ENCODE measurements at regions not wholly inside any gene's neighbourhood (a gene's known extent, or its start where the extent isn't known, plus 50 kb on each side); places are given as distances from the start of the nearest gene placed in this dataset.

DNA sequence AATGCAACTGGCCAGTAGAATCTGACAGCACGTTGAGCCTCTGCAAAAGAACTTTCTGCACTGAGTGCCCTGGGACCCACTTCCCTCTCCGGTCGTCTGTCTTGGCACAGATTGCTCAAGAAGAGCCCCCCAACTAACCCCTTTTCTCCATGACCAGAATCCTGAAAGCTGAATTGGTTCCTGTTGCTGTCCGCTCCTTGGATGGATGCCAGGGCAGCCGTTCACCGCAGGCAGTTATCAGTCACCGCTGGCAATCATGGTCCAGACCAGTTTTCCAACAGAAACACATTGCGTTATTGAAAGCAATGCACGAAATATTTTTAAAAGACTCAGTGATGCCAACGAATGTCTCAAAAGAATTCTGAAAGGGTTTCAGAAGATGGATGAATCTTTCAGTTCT, 733.7 kb upstream of the FRG1 start:
- Histone ChIP-seq H4K20me1 (ENCODE audit: insufficient read depth) (no peaks in the 10 kb centered on the region), H3K9me2 (ENCODE audit: insufficient read depth) (no peaks in the 10 kb centered on the region), H3K4me2 (ENCODE audit: low read length) (no peak overlapping the region), H3K4me1 (ENCODE audit: control insufficient read depth in 1 of 2, insufficient read depth in 2 of 2, low read length in 2 of 2) (peaks cover 0 to 6% of the 10 kb centered on the region in 2 experiments; a peak in 2 of 4 replicates), H3K9ac (ENCODE audit: low read length) (no peak overlapping the region), H3K36me3 (ENCODE audit: control insufficient read depth in 1 of 2, insufficient read depth in 2 of 2, low read length in 2 of 2) (no peaks in the 10 kb centered on the region), H3K27ac (ENCODE audit: low read depth, low read length) (no peak overlapping the region), H3K79me2 (ENCODE audit: insufficient read depth, low read length) (no peaks in the 10 kb centered on the region), H3K27me3 (ENCODE audit: insufficient read depth, low read length) (no peaks in the 10 kb centered on the region), H2AFZ (ENCODE audit: low read depth, low read length, poor library complexity, severe bottlenecking) (no peak overlapping the region), H3K9me3 (ENCODE audit: control insufficient read depth in 1 of 2, insufficient read depth in 1 of 2, low read depth in 1 of 2, low read length in 2 of 2) (no peaks in the 10 kb centered on the region), H3K4me3 (replicated peaks in 1 of 2; ENCODE audit: low read depth in 1 of 2, low read length in 2 of 2) (no peak overlapping the region)
- ChIA-PET RAD21 (ENCODE audit: low non-redundant PET in 1 of 2, low total read pairs in 2 of 2, uncharacterized antibody in 2 of 2, unreplicated experiment in 2 of 2) (no interaction called here), POLR2A (no interaction called here), CTCF (no interaction called here)
- no TSS peak for BruUV-seq (replicated peaks)
- intact Hi-C loops (cut with micrococcal nuclease), result loop anchor here (10.0 kb wide), 2 partner anchors 232 to 802 kb away; no protein-coding TSS in a partner anchor
- TF ChIP-seq, protein P1, sequence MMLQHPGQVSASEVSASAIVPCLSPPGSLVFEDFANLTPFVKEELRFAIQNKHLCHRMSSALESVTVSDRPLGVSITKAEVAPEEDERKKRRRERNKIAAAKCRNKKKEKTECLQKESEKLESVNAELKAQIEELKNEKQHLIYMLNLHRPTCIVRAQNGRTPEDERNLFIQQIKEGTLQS (IDR thresholded peaks at IDR 0.05), result no peak
- TF ChIP-seq SRF (IDR thresholded peaks at IDR 0.05; ENCODE audit: low read depth) (no peak), EZH2 (IDR thresholded peaks at IDR 0.05) (no peak), ZBTB33 (IDR thresholded peaks at IDR 0.05; ENCODE audit: extremely low read depth, insufficient replicate concordance, low read length) (no peak), CEBPB (IDR thresholded peaks at IDR 0.05; ENCODE audit: low read depth) (no peak), SIN3A (IDR thresholded peaks at IDR 0.05; ENCODE audit: low read depth) (no peak), ZNF274 (IDR thresholded peaks at IDR 0.05; ENCODE audit: low read depth, low read length) (no peak), REST (IDR thresholded peaks at IDR 0.05; ENCODE audit: low read depth) (no peak), POLR2AphosphoS5 (IDR thresholded peaks at IDR 0.05; ENCODE audit: low read depth, low read length) (no peak), EGR1 (IDR thresholded peaks at IDR 0.05; ENCODE audit: low read depth) (no peak), ZFX (IDR thresholded peaks at IDR 0.05) (no peak), FOSL1 (IDR thresholded peaks at IDR 0.05; ENCODE audit: low read depth) (no peak)
- TF ChIP-seq, protein P2, sequence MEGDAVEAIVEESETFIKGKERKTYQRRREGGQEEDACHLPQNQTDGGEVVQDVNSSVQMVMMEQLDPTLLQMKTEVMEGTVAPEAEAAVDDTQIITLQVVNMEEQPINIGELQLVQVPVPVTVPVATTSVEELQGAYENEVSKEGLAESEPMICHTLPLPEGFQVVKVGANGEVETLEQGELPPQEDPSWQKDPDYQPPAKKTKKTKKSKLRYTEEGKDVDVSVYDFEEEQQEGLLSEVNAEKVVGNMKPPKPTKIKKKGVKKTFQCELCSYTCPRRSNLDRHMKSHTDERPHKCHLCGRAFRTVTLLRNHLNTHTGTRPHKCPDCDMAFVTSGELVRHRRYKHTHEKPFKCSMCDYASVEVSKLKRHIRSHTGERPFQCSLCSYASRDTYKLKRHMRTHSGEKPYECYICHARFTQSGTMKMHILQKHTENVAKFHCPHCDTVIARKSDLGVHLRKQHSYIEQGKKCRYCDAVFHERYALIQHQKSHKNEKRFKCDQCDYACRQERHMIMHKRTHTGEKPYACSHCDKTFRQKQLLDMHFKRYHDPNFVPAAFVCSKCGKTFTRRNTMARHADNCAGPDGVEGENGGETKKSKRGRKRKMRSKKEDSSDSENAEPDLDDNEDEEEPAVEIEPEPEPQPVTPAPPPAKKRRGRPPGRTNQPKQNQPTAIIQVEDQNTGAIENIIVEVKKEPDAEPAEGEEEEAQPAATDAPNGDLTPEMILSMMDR (IDR thresholded peaks at IDR 0.05 in 2 of 3, conservative IDR thresholded peaks at IDR 0.05 in 1 of 3; ENCODE audit: borderline replicate concordance in 1 of 3, insufficient read depth in 1 of 3, low read depth in 2 of 3, low read length in 2 of 3), result no peak
- ATAC-seq (no peak), DNase-seq (ENCODE audit: low read depth, low spot score) (no peak)
